ENCODE measurements at regions not wholly inside any gene's neighbourhood (a gene's known extent, or its start where the extent isn't known, plus 50 kb on each side); places are given as distances from the start of the nearest gene placed in this dataset.

GRCh38 chr19:23832717-23833327, 74.1 kb upstream of the ZNF681 start:
- TF ChIP-seq CTCF (conservative IDR thresholded peaks at IDR 0.05; ENCODE audit: low read depth in 2 of 2) (no peak), EZH2phosphoT487 (IDR thresholded peaks at IDR 0.05; ENCODE audit: unreplicated experiment) (no peak), CREB1 (CRISPR knock-in tag; IDR thresholded peaks at IDR 0.05; ENCODE audit: low read depth) (no peak), ZNF462 (CRISPR knock-in tag; IDR thresholded peaks at IDR 0.05) (no peak), JUNB (IDR thresholded peaks at IDR 0.05; ENCODE audit: unreplicated experiment) (no peak), POLR2AphosphoS5 (IDR thresholded peaks at IDR 0.05; ENCODE audit: low read depth) (no peak), ZNF114 (CRISPR knock-in tag; IDR thresholded peaks at IDR 0.05) (no peak), REST (IDR thresholded peaks at IDR 0.05; ENCODE audit: unreplicated experiment) (no peak), EZH2 (IDR thresholded peaks at IDR 0.05; ENCODE audit: low read depth, unreplicated experiment) (no peak)
